ENCODE measurements at regions not wholly inside any gene's neighbourhood (a gene's known extent, or its start where the extent isn't known, plus 50 kb on each side); places are given as distances from the start of the nearest gene placed in this dataset.

DNA sequence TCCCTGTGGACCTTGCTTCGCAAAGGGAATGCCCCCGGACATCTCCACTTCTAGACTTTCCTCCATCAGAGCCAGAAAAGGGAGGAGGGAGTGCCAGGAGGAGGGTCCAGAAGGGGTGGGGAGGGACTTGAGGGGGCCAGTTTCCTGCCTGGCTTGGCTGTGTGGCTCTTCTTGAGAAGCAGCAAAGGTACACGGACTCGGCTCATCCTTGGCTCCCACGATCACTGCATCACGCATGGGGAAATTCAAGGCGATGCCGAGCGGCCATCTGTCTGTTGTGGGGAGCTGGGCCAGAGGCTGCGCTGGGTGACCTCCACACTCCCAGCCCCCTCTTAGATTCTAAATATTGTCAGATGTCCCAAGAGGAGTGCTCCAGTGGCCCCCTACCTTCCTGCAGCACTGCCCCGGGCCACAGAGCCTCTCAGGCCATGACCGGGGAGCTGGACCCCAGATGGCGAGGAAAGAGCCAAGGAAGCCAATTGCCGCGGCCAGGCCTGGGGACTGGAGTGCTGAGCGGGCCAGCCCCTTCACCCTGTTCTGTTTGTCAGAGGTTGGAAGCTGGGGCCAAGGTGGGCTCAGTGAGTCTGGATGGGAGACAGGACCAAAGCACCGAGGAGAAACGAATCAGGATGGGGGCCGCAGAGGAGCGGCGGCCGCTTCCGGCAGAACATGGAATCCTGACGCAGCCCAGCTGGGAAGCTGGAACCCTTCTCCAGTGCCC, 104.5 kb downstream of the RBFOX3 start:
- Histone ChIP-seq H3K27ac (ENCODE audit: control insufficient read depth, insufficient read depth, low read length) (no peak overlapping the region), H3K4me1 (ENCODE audit: control insufficient read depth, extremely low read depth, insufficient read depth, low read length) (no peaks in the 10 kb centered on the region), H3K4me2 (ENCODE audit: control insufficient read depth, extremely low read depth, insufficient read depth, low read depth, low read length) (no peak overlapping the region), H3K36me3 (ENCODE audit: control insufficient read depth in 2 of 2, extremely low read depth in 1 of 2, insufficient read depth in 2 of 2, low read length in 2 of 2) (no peaks in the 10 kb centered on the region), H4K20me1 (ENCODE audit: control insufficient read depth, extremely low read depth, insufficient read depth, low read length) (no peaks in the 10 kb centered on the region), H2AFZ (ENCODE audit: control insufficient read depth, low read length) (no peak overlapping the region), H3K9me3 (ENCODE audit: control insufficient read depth, low read depth, low read length) (no peaks in the 10 kb centered on the region), H3K4me3 (ENCODE audit: control insufficient read depth in 2 of 3, extremely low read depth in 1 of 3, insufficient read depth in 2 of 3, low read depth in 1 of 3, low read length in 3 of 3) (no peak overlapping the region), H3K79me2 (ENCODE audit: control insufficient read depth, insufficient read depth, low read length) (no peaks in the 10 kb centered on the region), H3K9ac (ENCODE audit: control insufficient read depth, extremely low read depth, insufficient read depth, low read length) (no peak overlapping the region), H3K9me1 (ENCODE audit: control insufficient read depth, extremely low read depth, insufficient read depth, low read length) (no peaks in the 10 kb centered on the region), H3K27me3 (ENCODE audit: control insufficient read depth, extremely low read depth, insufficient read depth, low read length) (no peaks in the 10 kb centered on the region)
- FAIRE-seq: no peak
- dilution Hi-C loops (cut with MboI; ENCODE audit: extremely low pct_ligation_motif_present, low sequenced_read_pairs): no loop called here
- DNase-seq (ENCODE audit: low read depth, low spot score): no peak
- TF ChIP-seq, protein P1, sequence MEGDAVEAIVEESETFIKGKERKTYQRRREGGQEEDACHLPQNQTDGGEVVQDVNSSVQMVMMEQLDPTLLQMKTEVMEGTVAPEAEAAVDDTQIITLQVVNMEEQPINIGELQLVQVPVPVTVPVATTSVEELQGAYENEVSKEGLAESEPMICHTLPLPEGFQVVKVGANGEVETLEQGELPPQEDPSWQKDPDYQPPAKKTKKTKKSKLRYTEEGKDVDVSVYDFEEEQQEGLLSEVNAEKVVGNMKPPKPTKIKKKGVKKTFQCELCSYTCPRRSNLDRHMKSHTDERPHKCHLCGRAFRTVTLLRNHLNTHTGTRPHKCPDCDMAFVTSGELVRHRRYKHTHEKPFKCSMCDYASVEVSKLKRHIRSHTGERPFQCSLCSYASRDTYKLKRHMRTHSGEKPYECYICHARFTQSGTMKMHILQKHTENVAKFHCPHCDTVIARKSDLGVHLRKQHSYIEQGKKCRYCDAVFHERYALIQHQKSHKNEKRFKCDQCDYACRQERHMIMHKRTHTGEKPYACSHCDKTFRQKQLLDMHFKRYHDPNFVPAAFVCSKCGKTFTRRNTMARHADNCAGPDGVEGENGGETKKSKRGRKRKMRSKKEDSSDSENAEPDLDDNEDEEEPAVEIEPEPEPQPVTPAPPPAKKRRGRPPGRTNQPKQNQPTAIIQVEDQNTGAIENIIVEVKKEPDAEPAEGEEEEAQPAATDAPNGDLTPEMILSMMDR (optimal IDR thresholded peaks at IDR 0.05 in 1 of 3, IDR thresholded peaks at IDR 0.05 in 1 of 3, conservative IDR thresholded peaks at IDR 0.05 in 1 of 3; ENCODE audit: extremely low read depth in 1 of 3, insufficient read depth in 2 of 3, low read length in 3 of 3): no peak
- TF ChIP-seq EZH2 (IDR thresholded peaks at IDR 0.05; ENCODE audit: low read length): no peak

DNA sequence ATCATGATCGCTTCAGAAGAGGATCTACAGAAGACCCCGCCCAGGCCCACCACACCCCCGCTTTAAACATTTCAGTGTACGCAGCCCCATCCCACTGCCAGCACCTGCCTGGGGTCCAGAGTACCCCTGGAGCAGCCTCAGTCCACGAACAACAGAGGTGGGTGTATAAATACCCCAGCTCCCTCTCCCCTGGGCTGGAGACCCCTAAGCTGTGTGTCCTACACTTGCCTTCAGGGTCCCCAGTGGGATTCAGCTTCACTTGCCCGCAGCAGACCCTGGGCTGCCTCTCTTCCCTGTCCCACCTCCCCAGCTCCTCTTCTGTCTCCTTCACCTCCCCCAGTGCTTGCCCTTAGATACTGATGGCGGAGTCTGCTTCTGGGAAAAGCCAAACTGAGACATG, 105.7 kb downstream of the RBFOX3 start:
- Histone ChIP-seq H2AFZ (ENCODE audit: control insufficient read depth, low read length) (no peak overlapping the region), H3K9me1 (ENCODE audit: control insufficient read depth, extremely low read depth, insufficient read depth, low read length) (no peaks in the 10 kb centered on the region), H3K36me3 (ENCODE audit: control insufficient read depth in 2 of 2, extremely low read depth in 1 of 2, insufficient read depth in 2 of 2, low read length in 2 of 2) (no peaks in the 10 kb centered on the region), H3K9ac (ENCODE audit: control insufficient read depth, extremely low read depth, insufficient read depth, low read length) (no peak overlapping the region), H3K79me2 (ENCODE audit: control insufficient read depth, insufficient read depth, low read length) (no peaks in the 10 kb centered on the region), H3K9me3 (ENCODE audit: control insufficient read depth, low read depth, low read length) (no peaks in the 10 kb centered on the region), H3K4me1 (ENCODE audit: control insufficient read depth, extremely low read depth, insufficient read depth, low read length) (no peaks in the 10 kb centered on the region), H3K4me3 (ENCODE audit: control insufficient read depth in 2 of 3, extremely low read depth in 1 of 3, insufficient read depth in 2 of 3, low read depth in 1 of 3, low read length in 3 of 3) (no peak overlapping the region), H3K27me3 (ENCODE audit: control insufficient read depth, extremely low read depth, insufficient read depth, low read length) (peaks cover 4% of the 10 kb centered on the region), H4K20me1 (ENCODE audit: control insufficient read depth, extremely low read depth, insufficient read depth, low read length) (no peaks in the 10 kb centered on the region), H3K27ac (ENCODE audit: control insufficient read depth, insufficient read depth, low read length) (no peak overlapping the region), H3K4me2 (ENCODE audit: control insufficient read depth, extremely low read depth, insufficient read depth, low read depth, low read length) (no peak overlapping the region)
- dilution Hi-C loops (cut with MboI; ENCODE audit: extremely low pct_ligation_motif_present, low sequenced_read_pairs): no loop called here
- no peak for FAIRE-seq
- TF ChIP-seq EZH2 (IDR thresholded peaks at IDR 0.05; ENCODE audit: low read length): no peak
- TF ChIP-seq, protein P1 (optimal IDR thresholded peaks at IDR 0.05 in 1 of 3, IDR thresholded peaks at IDR 0.05 in 1 of 3, conservative IDR thresholded peaks at IDR 0.05 in 1 of 3; ENCODE audit: extremely low read depth in 1 of 3, insufficient read depth in 2 of 3, low read length in 3 of 3): no peak
- no peak for DNase-seq (ENCODE audit: low read depth, low spot score)

Data from keratinocyte (primary cell).